Right kidney (tissue), 1 donor: ENCODE measurements at regions not wholly inside any gene's neighbourhood (a gene's known extent, or its start where the extent isn't known, plus 50 kb on each side); places are given as distances from the start of the nearest gene placed in this dataset.
"Not testable (repeated sequence)": the region's sequence is repeated elsewhere in the genome, so short reads cannot be mapped to it uniquely, and the experiment has no call there.

Source experiments
- DNase-seq: peaks from one replicate; pipeline ENCODE4 v3.0.0-alpha.2; 2016

DNA sequence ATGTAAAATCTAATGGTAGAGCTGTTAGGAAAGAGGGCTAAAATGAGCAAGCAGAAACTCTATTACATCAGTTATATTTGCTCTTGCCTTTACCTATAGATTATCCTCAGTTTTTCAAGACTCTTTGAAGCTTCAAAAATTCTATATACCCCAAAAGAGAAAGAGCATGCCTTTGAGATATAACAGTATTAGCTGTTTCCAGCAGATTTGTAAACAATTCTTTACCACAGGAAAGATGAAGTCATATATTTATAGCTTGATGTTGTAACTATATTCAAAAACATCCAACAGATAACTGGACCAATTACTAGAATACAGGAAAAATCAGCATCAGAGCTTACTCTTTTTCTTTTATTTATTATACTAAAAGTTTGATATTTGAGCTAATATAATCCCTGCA, 416.2 kb upstream of the TPK1 start:
- no peak for DNase-seq

DNA sequence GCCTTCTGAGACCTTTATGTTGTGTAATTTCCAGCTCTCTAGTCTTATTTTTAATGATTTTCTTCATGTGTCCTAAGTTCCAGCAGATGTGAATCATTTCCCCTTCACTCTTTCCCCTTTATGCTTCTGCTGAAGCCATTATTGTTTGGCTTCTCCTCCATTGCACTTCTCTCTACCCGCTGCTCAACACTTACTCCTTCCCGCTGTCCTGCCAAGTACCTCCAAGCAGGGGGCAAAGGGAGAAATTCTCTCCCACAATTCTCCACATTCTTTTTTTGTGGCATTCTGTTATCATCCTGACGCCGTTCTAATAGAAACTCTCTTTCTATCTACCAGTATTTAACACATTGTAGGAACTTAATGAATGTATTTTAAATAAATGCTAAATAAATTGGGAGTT, 388.9 kb upstream of the TPK1 start:
- DNase-seq, result no peak

DNA sequence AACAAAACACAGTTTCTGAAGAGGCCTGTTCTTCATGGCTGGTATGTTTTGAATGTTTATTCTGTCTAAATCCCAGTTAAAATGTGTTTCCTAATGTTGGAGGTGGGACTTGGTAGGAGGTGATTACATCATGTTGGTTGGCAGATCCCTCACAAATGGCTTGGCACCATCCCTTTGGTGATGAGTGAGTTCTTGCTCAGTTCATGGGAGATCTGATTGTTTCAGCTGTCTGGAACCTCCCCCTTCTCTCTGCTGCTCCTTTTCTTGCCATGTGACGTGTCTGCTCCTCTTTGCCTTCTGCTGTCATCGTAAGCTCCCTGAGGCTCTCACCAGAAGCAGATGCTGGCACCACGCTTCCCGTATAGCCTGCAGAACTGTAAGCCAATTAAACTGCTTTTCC, 383.6 kb upstream of the TPK1 start:
- DNase-seq, result no peak

DNA sequence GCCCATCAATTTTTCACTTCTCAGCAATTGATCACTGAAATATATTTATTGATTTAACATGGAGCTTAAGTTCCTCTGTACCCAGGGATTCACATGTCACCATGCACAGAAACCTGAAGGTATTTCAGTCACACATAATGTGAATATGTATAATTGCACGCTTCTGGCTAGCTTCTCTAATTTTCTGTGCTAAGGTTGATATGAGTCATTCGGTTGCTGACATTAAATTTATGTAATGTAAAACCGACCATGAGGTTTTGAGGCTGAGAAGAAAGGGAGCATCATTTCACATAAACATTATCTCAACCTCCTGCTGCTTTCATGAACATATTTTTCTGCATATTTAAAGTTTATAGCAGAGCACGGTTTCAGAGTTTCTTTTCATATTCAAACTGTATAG, 381.0 kb upstream of the TPK1 start:
- DNase-seq, result no peak

DNA sequence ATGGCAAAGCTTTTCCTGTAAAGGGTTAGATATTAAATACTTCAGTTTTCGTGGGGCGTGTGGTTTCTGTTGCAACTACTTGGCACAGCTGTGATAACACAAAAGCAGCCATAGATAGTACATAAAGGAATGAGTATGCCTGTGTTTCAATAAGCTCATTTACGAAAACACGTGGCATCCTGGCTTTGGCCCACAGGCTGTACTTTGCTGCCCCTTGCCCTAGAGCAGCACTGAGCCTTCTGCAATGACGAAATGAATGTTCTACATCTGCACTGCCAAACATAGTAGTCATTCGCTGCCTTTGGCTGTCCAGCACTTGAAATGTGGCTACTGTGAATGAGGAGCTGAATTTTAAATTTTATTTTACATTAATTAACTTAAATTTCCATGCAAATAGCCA, 376.2 kb upstream of the TPK1 start:
- no peak for DNase-seq

DNA sequence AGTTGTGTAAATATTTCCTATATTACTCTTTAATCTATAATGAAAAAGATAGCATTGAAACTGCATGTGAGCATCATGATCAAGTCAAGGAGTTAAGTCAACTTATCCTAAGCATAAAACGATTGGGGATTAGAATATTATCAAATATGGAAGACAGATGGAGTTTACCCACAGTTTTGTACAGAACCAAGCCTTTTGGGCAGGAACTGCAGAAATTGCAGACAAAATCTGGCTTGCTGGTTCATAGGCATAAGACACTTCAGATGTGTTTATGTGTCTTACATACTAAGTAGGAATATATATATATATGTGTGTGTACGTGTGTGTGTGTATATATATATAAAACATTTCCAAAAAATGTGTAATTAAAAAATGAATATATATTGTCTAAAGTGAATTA, 375.4 kb upstream of the TPK1 start:
- no peak for DNase-seq

DNA sequence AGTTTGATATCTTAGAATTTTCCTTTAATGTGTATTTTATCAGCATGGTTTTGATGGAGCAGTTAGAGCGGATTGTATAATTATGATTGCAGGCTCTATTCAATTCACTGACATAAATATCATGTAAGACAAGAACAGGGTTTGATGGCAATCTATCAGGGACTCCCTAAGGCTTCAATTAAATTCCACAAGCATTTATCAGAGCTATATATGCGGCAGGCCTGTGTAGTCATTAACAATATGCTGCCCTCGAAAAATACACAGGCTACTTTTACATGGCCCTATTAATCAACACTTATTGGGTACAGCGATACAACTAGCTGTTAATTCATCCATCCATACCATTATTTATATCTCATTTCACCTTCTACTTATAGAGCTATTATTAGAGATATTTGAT, 358.1 kb upstream of the TPK1 start:
- no peak for DNase-seq

DNA sequence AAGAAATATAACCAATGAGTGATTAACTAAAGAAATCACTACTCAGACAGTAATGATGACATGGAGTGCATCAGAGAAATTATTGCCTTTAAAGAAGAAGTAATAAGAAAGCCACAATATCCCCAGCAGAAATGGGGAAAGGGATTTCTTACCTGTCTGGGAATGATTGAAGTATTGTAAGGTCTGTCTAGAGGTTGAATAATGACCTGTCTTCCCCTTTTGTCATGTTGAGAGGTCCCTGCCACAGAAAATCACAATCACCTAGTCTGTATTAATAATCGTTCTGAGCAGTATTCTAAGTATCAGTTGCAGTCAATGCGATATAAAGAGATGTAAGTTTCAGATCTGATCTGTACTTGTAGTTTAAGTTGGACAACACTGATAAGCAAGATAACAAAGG, 349.1 kb upstream of the TPK1 start:
- DNase-seq, result no peak

DNA sequence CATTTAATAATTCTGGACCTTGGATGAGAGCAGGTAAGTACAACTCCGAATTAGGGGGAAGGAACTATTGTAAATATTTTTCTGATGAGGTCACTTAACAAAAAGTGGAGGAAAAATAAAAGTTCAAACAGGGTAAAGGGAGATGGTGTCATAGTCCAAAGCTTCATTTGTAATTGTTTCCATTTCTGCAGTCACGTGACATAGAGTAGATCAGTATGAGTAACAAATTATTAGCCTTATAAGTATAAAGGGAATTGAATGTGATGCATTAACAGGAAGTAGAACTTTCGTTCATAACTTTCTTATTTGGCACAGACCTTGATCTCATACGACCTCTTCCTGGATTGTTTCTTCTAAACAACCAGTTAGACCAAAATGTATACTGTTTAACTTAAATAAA, 347.2 kb upstream of the TPK1 start:
- DNase-seq, result no peak

DNA sequence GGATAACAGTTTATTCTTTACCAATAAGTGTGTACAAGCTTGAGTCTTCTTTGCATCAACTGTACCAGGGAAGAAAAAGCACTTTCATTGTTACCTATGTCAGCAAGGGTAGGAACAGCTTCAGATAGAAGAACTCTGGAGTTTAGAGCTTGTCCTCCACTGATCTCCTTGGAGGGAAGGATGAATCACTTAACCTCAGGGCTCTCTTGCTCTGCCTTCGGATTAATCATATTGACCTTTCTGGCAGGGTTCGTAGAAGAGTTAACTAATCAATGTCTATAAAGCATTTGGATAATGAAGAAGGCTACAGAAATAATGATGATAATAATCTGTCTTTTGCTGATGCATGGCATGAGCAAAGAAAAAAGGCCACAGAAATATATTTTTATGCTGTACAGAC, 339.5 kb upstream of the TPK1 start:
- DNase-seq, result no peak

DNA sequence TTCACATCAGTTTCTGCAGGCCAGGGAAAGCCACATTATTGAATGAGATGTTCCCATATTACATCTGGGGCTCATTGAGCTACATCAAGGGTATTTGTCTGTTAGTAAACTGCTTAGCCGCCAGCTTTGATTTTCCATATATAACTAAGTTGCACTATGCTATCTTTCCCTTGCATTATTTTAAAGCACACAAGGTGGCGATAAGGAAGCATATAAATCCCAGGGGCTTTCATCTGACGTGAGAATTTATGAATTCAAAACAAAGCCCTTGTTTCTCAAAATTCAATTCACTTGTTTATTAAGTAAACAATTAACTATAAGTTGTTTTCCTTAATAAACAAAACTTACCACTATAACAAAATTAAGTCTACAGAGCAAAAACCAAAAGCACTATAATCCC, 334.1 kb upstream of the TPK1 start:
- no peak for DNase-seq

DNA sequence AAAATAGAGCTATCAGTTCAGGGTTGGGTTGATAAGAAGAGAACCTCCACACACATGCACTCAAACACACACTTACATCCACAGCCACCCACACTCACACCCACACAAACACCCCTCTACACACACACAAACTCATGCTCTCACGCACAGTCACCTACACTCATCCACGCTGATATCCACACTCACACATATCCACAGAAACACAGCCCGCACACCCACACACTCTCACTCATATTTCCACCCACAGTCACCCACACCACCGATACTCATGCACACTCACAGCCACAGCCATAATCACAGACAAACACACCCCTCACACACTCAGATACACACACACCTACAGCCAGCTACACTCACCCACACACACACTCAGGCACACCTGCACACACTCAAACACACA, 333.0 kb upstream of the TPK1 start:
- no peak for DNase-seq

DNA sequence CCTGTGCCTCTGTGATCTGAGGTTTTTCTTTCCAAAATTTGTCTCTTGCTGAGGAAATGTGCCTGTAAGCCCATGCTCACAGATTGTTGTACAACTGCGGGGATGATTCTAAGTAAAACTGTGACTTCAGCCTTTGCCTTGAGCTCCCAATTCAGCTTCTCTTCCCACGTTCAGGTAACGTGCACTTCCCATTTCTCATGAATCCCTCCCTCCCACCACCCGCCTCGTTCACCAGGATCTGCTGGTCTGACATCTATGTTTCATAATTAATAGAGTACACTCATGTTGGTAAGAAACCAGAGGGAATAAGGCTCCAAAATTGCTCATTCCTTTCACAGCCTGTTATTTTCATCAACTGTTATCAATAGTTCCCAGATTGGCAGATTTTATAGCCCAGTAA, 332.6 kb upstream of the TPK1 start:
- DNase-seq, result no peak

DNA sequence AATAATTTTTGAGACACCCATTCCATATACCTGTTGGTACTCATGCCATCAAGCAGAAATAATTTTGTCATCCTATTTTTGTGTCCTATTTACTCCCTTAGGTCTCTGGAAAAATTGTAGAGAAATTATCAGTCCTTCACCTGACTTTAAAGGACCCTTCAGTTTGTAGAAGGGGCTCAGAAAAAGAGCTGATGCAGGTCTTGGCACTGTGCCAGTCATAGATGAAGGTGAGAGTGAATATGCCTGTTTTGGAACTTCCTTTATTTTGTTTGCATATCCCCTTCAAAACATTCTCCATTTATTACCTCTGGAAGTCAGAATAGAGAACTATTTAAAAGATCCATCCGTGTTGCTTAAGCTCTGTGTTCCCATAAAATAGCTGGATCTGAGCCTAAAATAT, 321.0 kb upstream of the TPK1 start:
- no peak for DNase-seq

DNA sequence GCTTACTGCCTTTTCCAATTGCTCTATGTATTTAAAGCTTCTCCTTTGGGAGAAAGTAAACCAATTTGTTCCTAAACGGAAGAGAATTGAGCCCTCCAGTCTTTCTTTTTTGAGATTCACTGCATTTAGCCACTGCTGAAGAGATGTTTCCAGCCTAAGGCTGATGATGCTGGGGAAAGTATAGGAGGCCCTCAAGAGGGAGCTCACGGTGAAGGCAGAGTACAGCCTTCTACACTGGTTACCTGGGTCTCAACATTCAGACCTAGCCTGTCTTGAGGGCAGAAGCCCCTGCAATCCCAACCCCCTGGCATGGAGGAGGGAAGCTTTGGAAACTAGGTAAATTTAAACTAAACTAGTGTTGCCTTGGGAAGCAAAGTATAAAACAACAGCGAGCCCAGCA, 316.7 kb upstream of the TPK1 start:
- no peak for DNase-seq

DNA sequence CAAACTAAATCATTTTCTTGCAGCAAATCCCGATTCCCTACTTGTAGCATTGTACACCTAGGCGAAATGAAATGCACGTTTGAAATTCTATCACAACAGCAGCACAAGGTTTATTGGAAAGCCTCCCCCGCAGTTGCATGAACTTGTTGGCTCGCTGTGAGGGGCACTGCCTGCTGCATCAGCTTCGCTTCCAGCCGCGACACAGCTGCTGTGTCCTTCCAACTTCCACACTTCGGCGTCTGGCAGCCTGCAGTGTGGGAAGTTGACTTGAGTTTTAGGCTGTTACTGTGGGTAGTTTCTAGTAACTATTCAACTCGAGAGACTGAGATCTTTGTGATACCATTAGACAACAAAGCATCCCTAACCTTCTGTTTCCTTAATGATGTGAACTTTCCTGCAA, 315.8 kb upstream of the TPK1 start:
- DNase-seq, result no peak

DNA sequence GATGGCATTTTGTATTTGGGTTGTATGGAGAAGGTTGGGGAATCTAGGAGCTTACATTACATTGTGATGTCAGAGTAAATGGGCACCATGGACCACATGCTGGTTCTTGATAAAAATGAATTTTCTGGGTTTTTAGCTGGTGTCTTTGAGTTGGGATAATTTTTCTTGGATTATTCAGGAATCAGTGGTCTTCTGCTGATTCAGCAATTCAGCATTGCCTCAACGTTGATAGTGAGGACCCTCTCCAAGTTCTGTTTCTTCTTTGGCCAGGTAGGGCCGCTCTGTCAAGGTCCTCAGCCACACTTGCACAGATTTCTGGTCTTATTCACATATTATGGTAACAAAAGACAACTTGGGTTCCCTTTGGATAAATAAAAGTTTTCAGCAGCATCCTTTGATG, 312.0 kb upstream of the TPK1 start:
- no peak for DNase-seq

DNA sequence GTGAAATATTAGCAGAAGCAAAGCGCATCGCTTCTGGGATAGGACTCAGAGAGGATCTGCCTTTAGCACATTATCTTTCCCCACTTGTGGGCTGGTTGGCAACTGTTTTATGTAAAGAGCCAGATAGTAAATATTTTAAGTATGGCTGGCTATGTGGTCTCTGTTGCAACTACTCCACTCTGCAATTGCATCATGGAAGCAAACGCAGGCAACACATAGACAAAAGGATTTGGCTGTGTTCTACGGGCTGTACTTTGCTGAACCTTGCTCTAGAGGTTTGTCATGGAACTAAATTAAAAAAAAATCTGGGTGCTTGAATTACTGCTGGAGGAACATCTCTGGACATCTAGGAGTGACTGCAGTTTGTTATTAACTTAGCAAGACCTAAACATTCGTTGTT, 307.8 kb upstream of the TPK1 start:
- no peak for DNase-seq

DNA sequence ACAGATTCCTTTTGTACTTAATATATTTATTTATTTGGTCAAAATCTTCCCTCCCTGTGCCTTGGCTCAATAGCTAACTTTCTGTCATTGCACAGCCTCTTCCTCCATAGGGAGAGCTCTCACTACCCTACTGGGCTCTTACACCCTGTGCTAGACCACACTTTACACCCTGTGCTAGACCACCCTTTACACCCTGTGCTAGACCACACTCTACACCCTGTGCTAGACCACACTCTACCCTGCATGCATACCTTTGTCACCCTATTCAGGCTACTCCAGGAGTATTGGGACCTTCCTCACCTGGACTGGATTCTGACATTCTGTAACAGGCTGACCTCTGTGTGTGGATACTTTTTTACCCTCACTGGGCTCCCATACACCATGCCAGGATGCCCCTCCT, 298.5 kb upstream of the TPK1 start:
- no peak for DNase-seq

DNA sequence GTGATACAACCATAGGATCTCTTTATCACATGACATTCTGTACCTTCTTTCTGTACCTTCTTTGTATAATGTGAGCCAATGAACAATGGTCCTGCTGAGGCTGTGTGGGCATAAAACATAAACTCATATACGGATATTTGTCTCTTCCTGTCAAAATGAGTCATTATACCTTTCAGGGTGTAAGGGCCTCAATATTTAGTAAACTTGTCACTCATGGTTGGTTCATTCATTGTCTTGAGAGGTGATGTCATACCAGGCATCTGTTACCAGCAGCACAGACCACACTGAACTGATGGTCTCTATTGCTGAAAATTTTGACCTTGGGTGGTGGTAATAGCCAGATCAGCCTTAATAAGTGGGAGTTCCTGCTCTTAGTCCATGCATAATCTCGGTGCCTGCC, 287.6 kb upstream of the TPK1 start:
- DNase-seq, result no peak

DNA sequence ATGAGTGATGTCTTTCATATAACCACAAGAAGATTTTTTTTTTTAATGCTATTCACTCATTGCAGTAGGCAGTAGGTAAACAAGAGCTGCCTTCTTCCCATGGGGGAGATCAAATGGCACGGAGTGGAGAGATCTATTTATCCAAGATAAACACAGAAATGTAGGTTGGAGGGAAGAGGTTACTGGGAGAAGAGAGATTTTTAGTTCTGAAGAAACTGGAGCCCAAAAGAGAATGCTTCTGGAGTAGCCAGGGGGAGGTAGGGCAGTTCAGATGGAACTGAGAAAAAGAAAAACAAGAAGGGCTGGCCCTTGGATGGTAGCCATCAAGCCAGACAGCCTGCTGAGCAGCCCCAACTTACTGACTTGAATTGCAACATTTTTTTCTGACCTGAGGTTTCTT, 270.1 kb upstream of the TPK1 start:
- no peak for DNase-seq

DNA sequence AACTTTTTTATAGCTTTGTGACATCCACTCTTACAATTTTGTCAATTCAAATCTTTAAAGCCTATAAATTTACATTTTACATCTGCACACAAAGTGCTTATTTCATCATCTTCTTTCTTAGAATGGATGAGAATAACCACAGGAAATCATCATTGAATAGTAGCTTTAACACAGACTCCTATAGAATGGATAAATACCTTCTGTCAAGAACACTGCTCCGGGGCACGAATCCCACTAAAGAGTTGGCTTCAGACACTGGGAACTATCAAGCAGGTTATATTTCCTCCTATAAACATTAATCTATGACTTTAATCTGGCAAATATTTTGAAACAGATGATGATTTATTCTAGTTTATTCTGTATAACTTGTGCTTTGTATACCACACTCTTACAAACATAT, 269.7 kb upstream of the TPK1 start:
- no peak for DNase-seq

DNA sequence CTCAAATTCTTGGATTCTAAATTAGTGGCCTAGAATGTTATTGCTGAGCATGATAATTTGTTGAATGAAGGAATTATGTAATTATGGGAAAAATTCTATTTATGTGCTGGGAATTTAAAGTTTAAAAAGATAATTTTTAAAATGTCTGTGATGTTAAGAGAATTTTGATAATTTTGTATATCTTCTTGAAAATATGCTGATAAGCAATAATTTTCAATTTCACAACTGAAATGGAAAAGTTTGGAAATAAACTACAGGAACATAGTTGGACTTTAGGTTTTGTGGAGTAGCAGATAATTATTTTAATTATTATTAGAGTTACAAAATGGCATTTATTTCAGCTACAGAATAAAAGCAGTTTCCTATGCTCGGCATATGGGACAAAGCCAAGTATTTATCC, 268.5 kb upstream of the TPK1 start:
- DNase-seq, result no peak

DNA sequence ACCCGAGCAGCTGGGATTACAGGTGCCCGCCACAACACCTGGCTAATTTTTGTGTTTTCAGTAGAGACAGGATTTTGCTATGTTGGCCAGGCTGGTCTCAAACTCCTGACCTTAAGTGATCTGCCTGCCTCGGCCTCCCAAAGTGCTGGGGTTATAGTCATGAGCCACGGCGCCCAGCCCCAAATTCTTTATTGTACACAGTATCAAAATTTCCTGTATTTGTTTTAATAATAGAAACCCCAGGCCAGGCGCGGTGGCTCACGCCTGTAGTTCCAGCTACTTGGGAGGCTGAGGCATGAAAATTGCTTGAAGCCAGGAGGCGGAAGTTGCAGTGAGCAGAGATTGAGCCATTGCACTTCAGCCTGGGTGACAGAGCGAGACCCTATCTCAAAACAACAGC, 266.3 kb upstream of the TPK1 start:
- DNase-seq, result not testable (repeated sequence)

DNA sequence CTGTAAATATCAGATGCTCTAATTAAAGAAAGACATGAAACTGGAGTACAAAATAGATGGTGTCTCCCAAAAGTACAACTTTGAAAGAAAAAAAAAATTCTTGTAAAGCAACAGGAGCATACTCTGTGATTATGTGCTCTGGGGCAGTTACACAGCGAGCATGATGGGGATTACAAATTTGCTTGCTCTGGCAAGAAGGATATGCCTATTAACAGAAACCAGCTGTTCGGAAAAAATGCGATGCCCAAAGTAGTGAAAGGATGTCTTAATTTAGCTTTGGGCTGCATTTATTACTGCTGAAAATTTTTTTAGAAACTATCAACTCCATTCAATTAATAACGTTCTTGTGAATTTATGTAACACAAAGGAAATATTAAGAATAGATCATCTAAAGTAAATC, 256.9 kb upstream of the TPK1 start:
- DNase-seq, result no peak

DNA sequence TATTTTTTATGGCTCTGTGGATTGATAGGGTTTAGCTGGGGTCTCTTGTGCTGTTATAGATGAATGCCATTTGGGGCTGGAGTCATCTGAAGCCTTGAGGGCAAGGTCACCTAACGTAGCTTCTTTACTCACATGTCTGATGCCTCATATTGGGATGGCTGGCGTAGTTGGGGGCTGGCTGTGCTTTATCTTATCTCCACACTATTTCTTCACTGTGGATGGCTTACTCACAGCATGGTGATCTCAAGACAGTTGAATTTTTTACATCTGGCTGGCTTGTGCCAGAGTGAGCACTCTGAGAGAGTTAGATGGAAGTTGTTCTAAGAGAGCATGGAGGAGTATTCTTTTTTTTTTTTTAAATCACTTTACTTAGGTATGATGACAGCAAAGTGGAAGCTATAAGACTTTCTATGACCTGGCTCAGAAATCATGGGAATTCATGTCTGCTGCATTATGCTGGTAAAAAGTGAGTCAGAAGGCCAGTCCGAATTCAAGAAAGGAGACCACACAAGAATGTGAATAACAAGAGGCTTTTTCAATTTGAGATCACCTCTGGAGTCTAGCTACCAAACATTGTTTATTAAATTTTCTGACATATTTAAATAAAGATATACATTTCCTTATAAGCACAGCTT, 252.4 kb upstream of the TPK1 start:
- DNase-seq, result no peak
